NCI-H446 treated with DMSO at 0.1 percent for 48 hours (cell line): ENCODE measurements at regions not wholly inside any gene's neighbourhood (a gene's known extent, or its start where the extent isn't known, plus 50 kb on each side); places are given as distances from the start of the nearest gene placed in this dataset.

Source experiments
- DNase-seq: peaks from one replicate; lab custom pipeline; 2025; lab: John Stamatoyannopoulos, UW

DNA sequence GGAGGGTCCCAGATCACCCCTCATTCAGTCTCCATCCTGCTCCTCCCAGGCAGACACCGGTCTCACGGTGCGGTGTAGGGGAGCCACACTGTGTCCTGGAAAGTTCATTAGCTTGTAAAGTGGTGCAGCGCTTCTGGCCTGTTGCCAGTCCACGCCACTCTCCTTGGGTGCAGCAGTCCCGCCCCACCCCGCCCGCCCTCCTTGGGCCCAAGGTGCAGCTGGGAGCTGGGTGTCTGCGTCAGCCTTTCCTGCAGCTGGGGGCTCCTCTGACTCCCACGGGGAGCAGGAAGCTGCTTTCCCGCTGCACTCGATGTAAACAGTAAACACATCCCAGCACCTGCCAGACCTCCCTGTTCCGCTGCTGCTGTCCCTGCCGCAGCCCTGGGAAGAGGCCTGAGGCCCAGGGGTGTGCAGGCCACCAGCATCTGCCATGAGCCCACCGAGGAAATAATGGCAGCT is 53.8 kb upstream of the ASB18 start:
- DNase-seq, result no peak

- DNase-seq, result no peak
These were observed 54.2 kb upstream of the ASB18 start for GRCh38 chr2:236318401-236318800.

GRCh38 chr2:236319036-236319435 is 54.8 kb upstream of the ASB18 start:
- DNase-seq, result no peak

- DNase-seq, result no peak
These were observed 57.2 kb upstream of the ASB18 start for GRCh38 chr2:236321415-236321814.

- DNase-seq, result no peak
These were observed 69.4 kb upstream of the ASB18 start for GRCh38 chr2:236333417-236334121.

GRCh38 chr2:236334122-236334876 is 70.1 kb upstream of the ASB18 start:
- no peak for DNase-seq

GRCh38 chr2:236335696-236336574 is 71.7 kb upstream of the ASB18 start:
- no peak for DNase-seq

GRCh38 chr2:236336575-236337464 is 72.6 kb upstream of the ASB18 start:
- no peak for DNase-seq

DNA sequence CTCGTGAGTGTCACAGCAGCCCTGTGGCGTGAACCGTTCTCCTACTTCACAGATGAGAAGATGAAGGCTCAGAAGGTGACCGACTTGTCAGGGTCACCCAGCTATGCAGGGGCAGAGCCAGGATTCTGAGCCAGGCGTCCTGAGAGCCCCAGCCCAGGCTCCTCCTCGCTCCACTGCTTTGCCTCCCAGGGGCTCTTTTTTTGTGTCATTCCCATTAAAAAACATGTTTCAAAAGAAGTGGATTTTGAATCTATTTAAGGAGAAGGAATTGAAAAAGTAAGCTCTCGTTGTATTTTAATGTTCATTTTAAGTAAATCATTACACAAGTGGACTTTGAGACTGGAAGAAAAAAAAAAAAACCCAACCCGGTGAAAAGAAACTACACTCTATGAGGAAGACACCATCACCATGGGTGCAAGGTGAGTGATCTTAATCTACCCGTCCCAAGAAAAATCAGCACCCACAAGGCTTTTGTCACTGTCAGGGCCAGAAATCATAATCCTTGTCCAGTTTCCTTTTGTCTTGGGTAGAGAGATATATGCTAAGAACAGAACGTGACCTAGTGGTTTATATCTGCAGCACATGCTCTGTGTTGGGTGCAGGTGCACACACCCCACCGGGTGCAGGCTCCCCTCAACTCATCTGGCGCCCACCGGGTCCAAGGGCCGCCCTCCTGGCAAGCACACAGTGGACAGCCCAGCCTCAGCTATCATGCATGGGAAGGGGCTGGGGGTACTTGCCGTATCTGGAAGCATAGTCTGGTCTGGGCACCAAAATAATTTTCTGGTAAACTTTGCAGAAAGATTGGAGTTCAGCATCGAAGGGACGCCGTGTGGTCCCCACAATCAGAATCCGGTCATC is 73.5 kb upstream of the ASB18 start:
- DNase-seq, result no peak

DNA sequence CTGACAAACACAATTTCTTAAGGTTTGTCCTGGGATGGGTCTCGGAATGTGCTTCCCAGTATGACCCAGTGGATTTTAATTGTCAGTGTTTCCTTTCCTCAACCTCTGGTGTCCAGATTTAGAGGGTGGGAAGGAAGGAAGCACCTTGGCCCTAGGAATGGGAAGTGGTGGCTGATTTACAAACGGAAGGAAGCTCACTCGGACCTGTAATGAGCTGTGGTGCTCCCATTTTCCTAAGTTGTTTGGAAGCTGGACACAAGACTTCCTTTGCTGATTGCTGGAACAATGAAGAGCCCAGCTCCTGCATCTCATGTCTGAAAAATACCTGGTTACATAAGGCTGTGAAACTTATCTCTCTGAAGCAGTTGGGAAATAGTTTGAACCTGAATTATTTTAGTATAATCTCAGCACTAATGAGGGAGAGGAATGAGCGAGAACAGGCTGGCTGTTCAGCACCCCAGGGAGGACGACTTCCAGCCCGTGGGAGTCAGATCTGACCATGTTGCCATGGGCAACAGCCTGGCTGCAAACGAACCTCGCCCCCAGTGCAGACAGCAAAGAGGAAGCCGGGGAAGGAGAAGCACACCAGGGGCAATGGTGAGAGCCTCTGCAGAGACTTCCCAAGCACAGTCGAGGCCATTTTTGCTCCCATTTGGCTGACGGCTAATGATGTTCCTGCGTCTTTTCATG is 74.4 kb upstream of the ASB18 start:
- DNase-seq, result no peak

DNA sequence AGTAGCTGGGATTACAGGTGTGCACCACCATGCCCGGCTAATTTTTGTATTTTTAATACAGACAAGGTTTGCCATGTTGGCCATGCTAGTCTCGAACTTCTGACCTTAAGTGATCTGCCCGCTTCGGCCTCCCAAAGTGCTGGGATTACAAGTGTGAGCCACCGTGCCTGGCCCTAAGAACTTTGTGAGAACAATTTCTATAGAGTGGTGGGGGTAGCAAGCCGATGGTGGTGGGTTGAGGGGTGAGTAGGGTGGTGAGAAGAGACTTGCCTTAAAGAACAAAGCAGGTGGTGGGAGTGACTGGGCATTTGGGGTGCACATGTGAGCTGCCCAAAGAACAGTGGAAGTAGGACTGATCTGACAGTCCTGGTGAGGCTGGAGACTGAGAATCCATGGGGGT is 76.0 kb upstream of the ASB18 start:
- no peak for DNase-seq

- DNase-seq, result no peak
These were observed 76.9 kb upstream of the ASB18 start for GRCh38 chr2:236341067-236341466.

DNA sequence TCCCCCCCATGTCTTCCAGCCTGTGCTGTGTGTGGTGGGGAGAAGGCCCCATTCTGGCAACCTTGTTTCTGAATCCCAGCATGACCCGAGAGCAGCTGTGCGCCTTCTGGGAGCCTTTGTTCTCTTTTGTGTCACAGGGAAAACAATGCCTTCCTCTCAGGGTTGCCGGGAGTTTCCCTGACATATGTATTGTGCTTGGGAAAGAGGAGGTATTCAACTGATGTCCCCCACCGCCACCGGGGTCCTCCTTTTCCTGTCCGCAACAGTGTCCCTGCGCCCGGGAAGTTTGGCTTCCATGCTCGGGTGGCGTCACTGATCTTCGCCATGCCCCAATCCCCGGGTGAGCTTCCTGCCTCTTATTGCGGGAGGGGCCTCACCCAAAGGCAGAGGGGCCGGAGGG is 77.5 kb upstream of the ASB18 start:
- no peak for DNase-seq

DNA sequence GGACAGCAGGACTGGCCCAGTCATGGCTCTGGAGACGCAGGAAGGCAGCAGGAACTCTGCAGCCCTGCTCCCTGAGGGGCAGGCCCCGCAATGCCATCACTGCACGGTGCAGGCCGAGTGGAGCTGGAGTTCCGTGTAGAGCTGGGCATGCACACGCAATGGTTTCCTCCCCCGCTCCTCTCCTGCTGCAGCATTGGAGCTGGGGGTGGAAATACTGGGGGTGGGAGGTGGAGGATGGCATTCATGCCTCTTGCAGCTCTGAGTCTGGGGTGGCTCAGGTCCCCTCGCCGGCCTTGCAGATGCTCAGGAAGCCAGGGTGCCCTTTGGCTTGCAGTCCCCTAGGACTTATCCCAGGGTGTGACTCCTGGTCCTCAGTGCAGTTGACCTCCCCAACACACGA is 78.3 kb upstream of the ASB18 start:
- DNase-seq, result no peak

DNA sequence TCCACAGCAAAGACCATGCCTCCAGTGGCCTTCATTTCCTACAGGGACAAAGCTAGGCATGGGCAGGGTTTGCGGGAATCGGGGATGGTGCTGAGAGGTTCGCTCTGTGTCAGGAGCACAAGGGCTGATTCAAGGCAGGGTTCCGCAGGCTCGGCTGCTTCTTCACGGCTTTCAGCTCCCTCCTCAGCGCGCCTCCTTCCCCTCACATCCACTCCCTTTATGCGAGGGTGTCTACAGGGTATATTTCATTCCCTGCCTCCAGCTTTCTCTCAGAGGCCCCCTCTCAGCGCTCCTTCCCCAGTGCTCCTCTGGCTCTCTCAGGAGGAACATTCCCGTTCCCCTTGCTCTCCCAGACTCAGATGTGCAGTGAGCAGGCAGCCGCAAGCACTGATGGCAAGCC is 78.7 kb upstream of the ASB18 start:
- no peak for DNase-seq

- peak; percentile 11 for DNase-seq
These were observed 79.4 kb upstream of the ASB18 start for GRCh38 chr2:236343400-236344161.

DNA sequence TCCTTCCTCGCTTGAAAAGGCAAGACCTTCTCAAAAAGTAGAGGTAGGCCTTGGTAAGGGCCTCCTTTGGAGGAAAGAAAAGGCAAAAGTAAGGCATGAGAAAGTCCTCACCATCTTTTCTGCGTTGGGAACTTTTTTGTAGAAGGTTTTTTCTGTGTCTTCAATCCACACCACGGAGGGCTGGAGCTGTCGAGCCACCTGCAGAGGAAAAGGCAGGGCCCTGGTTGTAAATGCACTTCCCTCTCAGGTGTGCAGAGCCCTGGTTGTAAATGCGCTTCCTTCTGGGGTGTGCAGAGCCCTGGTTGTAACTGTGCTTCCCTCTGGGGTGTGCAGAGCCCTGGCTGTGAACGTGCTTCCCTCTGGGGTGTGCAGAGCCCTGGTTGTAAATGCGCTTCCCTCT is 80.2 kb upstream of the ASB18 start:
- no peak for DNase-seq

DNA sequence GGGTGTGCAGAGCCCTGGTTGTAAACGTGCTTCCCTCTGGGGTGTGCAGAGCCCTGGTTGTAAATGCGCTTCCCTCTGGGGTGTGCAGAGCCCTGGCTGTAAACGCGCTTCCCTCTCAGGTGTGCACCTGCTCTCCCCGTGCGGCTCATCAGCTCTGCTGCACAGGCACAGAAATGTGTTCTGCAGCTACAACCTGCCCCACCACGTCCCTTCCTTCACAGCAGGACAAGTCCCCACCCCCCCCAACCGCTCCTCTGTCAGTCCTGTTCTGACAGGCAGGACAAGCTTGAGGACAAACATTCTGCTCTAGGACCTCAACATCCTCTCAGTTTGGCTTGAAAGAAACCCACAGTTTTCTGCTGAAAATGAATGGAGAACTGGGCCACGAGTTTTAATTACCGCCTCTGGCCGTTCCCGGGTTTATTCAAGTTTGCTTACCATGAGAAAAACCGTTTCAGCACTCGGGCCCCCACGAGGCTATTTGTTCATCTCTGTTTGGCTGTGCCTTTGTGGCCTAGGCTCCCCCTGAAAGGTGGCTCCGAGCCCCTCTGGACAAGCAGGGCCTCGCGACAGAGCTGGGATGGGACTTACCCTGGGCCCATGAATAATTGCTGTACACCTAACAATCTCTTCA is 81.0 kb upstream of the ASB18 start:
- no peak for DNase-seq

DNA sequence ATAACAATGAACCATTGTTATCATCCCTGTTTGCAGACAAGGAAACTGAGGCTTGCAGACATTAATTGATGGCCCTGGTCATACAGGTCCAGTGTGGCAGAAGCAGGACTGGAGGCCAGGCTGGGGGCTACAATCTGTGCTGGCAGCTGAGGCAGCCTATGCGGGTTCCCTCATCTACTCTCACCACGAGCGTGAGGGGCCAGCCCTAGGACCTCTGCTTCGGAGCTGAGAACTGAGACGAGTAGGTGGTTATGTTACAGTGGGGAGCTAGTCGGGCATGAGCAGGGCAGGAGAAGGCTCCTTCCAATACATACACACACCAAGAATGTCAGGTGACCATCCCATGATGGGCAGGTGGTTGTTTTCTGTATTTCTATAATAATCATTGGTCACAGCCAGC is 82.2 kb upstream of the ASB18 start:
- no peak for DNase-seq
